Progenitor cell of endocrine pancreas (in vitro differentiated cells): ENCODE measurements at regions not wholly inside any gene's neighbourhood (a gene's known extent, or its start where the extent isn't known, plus 50 kb on each side); places are given as distances from the start of the nearest gene placed in this dataset.

Experiments used
- DNase-seq: peaks from one replicate; pipeline ENCODE4 v3.0.0; 2021; ENCODE audit warnings: low spot score; ENCODE audit not compliant: unreplicated experiment
- H3K27ac Mint-ChIP-seq: 2 replicates; pipeline ENCODE4 v1.8.0; 2021; ENCODE audit warnings: mild to moderate bottlenecking, moderate library complexity, mixed read lengths
- H3K27me3 Mint-ChIP-seq: 2 replicates; pipeline ENCODE4 v1.8.0; 2021; ENCODE audit warnings: mixed read lengths
- H3K36me3 Mint-ChIP-seq: 2 replicates; pipeline ENCODE4 v1.8.0; 2022; ENCODE audit warnings: mixed read lengths; ENCODE audit not compliant: insufficient read depth
- H3K4me1 Mint-ChIP-seq: 2 replicates; pipeline ENCODE4 v1.8.0; 2021; ENCODE audit warnings: low read depth, mixed read lengths
- H3K4me3 Mint-ChIP-seq: 2 replicates; pipeline ENCODE4 v1.8.0; 2021; ENCODE audit warnings: low read depth, mild to moderate bottlenecking, moderate library complexity, mixed read lengths
- H3K9me3 Mint-ChIP-seq: 2 replicates; pipeline ENCODE4 v1.8.0; 2021; ENCODE audit warnings: low read depth, mixed read lengths
- TF ChIP-seq, protein P1 (sequence below): fragments of 200-600 bp; sonication (generic); IDR thresholded peaks from one replicate; pipeline ENCODE4 v1.5.0; 2021; ENCODE audit warnings: antibody characterized with exemption, mild to moderate bottlenecking; ENCODE audit not compliant: unreplicated experiment

DNA sequence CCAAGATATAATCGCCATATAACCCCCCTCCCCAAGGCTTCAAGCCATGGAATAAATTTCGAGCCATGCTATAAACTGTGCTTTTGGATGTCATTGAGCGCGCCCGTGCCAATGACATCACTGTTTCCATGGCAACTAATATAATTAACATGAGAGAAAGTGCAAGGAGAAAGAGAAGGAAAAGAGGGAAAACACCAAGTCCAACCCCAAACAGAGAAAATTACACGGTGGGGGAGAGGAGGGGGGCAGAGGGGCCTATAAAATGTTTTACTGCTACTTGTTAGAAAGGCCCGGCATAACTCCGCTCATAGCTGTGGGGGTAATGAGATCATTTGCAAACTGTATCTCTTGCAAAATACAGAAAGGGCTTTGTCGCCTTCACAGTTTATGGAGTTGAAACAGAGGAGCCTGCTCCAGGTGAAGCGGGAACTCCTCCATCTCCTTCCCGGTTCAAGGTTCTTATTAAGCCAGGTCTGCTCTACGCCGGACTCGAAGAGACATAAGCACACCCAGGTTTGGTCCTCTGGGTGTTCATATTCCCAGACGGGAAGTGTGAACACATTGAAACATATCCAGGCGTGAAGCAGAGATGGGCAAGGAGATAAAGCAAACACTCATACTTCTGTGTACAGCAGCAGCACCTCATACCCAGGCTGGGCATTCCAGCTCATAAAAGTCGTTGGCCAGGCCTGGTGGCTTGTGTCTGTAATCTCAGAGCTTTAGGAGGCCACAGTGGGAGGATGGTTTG lies 99.1 kb upstream of the MAP1LC3B2 start:
- Mint-ChIP-seq H3K36me3 (no peaks in the 10 kb centered on the region), H3K27me3 (peaks cover 15% of the 10 kb centered on the region), H3K4me1 (no peaks in the 10 kb centered on the region), H3K27ac (no peak overlapping the region), H3K4me3 (no peak overlapping the region), H3K9me3 (no peaks in the 10 kb centered on the region)
- TF ChIP-seq, protein P1, sequence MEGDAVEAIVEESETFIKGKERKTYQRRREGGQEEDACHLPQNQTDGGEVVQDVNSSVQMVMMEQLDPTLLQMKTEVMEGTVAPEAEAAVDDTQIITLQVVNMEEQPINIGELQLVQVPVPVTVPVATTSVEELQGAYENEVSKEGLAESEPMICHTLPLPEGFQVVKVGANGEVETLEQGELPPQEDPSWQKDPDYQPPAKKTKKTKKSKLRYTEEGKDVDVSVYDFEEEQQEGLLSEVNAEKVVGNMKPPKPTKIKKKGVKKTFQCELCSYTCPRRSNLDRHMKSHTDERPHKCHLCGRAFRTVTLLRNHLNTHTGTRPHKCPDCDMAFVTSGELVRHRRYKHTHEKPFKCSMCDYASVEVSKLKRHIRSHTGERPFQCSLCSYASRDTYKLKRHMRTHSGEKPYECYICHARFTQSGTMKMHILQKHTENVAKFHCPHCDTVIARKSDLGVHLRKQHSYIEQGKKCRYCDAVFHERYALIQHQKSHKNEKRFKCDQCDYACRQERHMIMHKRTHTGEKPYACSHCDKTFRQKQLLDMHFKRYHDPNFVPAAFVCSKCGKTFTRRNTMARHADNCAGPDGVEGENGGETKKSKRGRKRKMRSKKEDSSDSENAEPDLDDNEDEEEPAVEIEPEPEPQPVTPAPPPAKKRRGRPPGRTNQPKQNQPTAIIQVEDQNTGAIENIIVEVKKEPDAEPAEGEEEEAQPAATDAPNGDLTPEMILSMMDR: no peak
- DNase-seq: no peak

DNA sequence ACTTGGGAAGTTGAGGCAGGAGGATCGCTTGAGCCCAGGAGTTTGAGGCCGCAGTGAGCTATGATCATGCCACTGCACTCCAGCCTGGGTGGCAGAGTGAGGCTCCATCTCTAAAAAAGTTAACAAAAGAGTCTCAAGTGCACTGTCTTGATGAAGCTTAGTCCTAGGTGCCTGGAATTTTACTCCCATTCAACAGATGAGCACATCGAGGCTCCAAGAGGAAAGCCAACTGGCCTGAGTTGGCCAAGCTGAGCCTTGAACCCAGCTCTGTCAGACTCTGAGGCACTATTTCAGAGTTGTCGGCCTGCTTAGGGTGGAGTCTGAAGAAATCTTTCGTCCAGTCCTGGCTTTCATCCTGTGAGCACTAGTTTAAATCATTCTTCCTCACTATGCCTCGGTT lies 98.1 kb upstream of the MAP1LC3B2 start:
- H3K4me1 Mint-ChIP-seq: no peaks in the 10 kb centered on the region
- no peak overlapping the region for H3K27ac Mint-ChIP-seq
- TF ChIP-seq, protein P1: no peak
- no peak for DNase-seq
- H3K36me3 Mint-ChIP-seq: no peaks in the 10 kb centered on the region
- H3K9me3 Mint-ChIP-seq: no peaks in the 10 kb centered on the region
- H3K4me3 Mint-ChIP-seq: no peak overlapping the region
- peaks cover 10% of the 10 kb centered on the region for H3K27me3 Mint-ChIP-seq

DNA sequence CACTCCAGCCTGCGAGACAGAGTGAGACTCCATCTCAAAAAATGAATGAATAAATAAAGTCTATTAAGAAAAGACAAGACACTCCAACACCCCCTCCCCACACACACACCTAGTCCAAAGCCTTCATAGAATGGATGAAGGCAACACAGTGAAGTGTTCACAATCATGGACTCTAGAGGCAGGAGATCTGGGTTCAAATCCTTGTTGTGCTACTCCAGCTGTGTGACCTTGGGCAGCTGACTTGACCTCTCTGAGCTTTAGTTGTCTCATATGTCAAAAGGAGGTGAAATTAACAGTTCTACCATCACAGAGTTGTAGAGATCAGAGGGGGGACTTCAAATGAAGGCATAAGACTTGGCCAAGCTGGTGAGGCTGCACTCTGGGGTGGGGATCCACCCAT lies 95.8 kb upstream of the MAP1LC3B2 start:
- no peaks in the 10 kb centered on the region for H3K9me3 Mint-ChIP-seq
- no peaks in the 10 kb centered on the region for H3K36me3 Mint-ChIP-seq
- TF ChIP-seq, protein P1: no peak
- no peak overlapping the region for H3K27ac Mint-ChIP-seq
- H3K4me1 Mint-ChIP-seq: no peaks in the 10 kb centered on the region
- no peaks in the 10 kb centered on the region for H3K27me3 Mint-ChIP-seq
- no peak overlapping the region for H3K4me3 Mint-ChIP-seq
- DNase-seq: no peak

DNA sequence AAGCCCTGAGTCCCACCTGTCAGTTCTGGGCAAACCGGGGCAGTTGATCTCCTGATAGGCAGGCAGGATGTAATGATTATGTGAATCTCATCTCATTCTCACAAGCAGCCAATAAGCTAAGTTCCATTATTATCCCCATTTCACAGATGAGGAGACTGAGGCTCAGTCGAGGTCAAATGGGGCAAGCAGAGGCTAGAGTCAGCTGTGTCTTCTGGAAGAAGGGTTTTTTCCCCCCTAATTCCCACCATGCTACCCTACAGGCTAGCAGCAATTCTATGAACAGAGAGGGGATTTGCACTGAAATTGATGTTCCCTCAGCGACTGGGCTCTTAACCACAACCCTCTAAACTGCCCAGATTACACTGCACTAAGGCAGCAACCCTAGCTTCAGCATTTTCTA lies 93.8 kb upstream of the MAP1LC3B2 start:
- TF ChIP-seq, protein P1: no peak
- Mint-ChIP-seq H3K4me1 (no peaks in the 10 kb centered on the region), H3K27ac (no peak overlapping the region), H3K9me3 (no peaks in the 10 kb centered on the region), H3K4me3 (no peak overlapping the region), H3K27me3 (no peaks in the 10 kb centered on the region), H3K36me3 (no peaks in the 10 kb centered on the region)
- no peak for DNase-seq

DNA sequence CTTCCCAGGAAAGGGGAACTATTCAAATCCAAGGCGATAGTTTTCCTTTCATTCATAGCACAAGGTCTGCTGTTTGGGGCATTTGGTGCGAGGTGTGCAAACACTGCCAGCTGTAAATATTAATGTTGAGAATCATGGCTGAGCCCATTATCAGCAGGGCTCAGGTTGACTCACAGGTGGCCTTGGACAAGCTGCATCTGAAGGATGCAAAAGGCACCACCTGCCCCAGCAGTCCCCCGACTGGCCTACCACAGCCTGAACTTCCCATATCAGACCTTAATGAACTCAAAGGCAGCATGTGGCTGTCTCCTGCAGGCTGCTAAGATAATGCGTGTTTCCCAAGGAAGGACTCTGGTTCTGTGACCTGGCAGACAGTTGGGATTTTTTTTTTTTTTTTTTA lies 93.3 kb upstream of the MAP1LC3B2 start:
- Mint-ChIP-seq H3K27ac (no peak overlapping the region), H3K9me3 (no peaks in the 10 kb centered on the region), H3K36me3 (no peaks in the 10 kb centered on the region), H3K27me3 (no peaks in the 10 kb centered on the region), H3K4me3 (no peak overlapping the region), H3K4me1 (no peaks in the 10 kb centered on the region)
- no peak for DNase-seq
- TF ChIP-seq, protein P1: no peak
